Transverse colon (tissue), 3 donors: ENCODE measurements at regions not wholly inside any gene's neighbourhood (a gene's known extent, or its start where the extent isn't known, plus 50 kb on each side); places are given as distances from the start of the nearest gene placed in this dataset.

ENCODE experiments used
- CTCF ChIP-seq, 5 experiments: fragments of 200-600 bp in 3 of 5; fragments of 450-650 bp in 2 of 5; sonication (generic) in 3 of 5; IDR thresholded peaks; 1 replicate in 2 of 5; 2 replicates in 3 of 5; pipeline ENCODE4 v1.5.1; 2016 to 2017; ENCODE audit warnings: antibody characterized with exemption in 5 of 5, inconsistent platforms in 3 of 5, mild to moderate bottlenecking in 2 of 5, moderate library complexity in 1 of 5
- POLR2A ChIP-seq: fragments of 450-650 bp; IDR thresholded peaks from one replicate; pipeline ENCODE4 v1.6.1; 2016; ENCODE audit warnings: antibody characterized with exemption, mild to moderate bottlenecking, moderate library complexity

GRCh38 chr1:112260699-112261098 lies 135.3 kb upstream of the CTTNBP2NL start:
- TF ChIP-seq CTCF (IDR thresholded peaks at IDR 0.05) (no peak), POLR2A (no peak)
